ENCODE measurements at regions not wholly inside any gene's neighbourhood (a gene's known extent, or its start where the extent isn't known, plus 50 kb on each side); places are given as distances from the start of the nearest gene placed in this dataset.
"Not testable (repeated sequence)": the region's sequence is repeated elsewhere in the genome, so short reads cannot be mapped to it uniquely, and the experiment has no call there.

DNA sequence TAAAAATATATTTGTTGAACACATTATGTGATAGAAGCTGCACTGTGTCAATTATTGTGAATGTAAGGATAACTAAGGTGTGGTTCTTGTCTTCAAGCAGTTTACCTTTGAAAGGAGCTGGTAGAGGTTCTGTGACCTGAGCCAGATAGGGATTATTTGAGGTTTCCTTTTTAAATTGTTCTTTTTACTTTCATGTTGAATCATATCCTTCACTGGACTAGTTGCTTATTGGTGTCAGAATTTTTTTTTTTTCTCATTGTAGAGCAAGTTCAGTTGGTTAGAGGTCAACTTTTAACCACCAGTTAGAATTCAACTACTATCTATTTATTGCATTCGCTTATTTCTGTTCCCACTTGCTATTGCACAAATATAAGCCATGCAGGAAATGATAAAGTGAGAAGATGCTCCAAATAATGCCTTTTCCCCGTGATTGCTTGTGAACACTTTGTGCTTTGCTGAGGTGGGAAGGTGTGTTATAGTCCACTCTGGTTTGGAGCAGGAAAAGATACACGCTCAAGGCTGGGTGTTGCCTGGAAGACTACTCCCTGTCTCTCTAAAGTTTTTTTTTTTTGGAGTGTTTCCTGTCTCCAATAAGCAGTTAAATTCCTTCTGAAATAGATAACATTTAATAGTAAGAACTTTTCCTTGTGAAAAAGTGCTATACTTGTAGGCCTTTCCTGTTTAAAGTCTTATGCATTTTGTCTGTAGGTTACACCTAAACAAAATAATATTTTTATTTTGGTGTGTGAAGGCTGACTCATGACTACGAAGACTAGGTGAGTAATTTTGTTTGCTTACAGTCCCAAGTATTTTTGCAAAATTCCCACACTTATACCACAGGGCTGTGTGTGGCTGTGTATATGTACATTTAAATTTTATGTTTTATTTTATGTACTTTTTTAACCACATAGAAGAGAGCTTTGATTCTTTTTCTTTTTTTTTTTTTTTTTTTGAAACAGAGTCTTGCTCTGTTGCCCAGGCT, 83.8 kb upstream of the LCORL start:
- no peak for DNase-seq

DNA sequence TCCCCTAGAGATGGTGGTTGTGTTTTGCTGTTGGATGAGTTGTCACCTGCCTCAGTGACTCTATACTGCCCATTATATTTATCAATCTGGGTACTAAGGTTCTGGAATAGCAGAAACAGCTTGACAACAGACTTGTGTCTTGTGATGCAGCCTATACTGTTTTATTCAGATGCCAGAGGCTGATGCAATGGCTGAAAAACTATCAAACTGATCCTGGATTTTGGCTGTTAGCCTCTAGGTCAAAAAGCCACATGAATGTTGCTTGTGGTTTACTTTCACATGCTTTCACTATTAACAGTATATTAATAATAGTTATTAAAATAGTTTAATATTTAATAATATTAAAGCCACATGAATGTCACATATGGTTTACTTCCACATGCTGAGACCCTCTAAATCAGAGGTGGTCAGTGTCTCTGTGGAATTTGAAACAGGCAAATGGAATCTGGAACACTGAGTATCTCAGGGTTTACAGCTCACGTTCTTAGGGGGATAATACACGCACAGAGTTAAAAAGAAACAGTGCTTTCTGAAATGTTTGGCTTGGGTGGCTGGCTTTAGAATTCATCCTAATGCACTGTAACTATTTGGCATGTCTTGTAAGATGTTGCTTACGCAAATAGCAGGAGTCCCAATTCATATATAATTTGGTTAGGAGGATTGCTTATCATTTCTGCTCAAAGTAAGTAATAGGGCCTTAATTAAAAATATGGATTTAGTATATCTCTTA, 82.5 kb upstream of the LCORL start:
- no peak for DNase-seq

DNA sequence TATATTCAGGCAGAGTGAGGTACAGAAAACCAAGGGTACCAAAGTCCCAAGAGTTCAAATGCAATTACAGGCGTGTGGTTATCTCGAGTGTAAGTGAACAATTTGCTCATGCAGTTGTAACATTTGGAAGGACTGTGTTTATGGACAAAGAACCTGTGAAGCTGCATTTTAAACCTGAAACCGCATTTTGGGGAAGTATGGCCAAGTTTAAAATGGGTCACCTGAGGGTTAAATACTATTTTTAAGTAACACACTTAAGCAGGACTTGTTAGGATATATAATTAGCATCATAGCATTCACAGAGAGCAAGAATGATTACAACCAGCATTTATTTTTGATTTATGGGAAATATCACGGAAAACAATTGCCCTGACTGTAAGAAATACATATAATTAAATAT, 79.1 kb upstream of the LCORL start:
- no peak for DNase-seq

DNA sequence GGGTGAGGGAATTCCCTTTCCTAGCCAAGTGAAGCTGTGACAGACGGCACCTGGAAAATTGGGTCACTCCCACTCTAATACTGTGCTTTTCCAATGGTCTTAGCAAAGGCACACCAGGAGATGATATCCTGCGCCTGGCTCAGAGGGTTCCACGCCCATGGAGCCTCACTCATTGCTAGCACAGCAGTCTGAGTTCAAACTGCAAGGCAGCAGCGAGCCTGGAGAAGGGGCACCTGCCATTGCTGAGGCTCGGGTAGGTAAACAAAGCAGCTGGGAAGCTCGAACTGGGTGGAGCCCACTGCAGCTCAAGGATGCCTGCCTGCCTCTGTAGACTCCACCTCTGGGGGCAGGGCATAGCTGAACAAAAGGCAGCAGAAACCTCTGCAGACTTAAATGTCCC, 68.9 kb upstream of the LCORL start:
- DNase-seq, result not testable (repeated sequence)

DNA sequence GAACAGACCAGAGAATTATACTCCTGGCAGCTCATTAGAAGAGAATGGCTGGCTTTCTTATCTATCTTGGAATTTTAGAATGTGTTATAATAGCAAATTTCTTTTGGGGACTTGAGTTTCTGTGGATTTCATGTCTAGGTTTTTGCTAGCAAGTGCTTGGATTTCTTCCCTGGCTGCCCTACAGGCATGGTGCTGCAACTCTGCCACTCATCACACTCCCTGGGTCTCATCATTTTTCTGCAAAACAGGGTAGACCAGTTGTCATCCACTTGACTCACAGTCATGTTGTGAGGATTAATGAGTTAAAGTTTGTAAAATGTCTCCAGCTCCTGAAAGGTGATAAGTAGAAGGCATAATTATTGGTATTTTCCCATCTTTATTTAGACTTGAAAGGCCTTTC, 60.7 kb upstream of the LCORL start:
- DNase-seq, result no peak

DNA sequence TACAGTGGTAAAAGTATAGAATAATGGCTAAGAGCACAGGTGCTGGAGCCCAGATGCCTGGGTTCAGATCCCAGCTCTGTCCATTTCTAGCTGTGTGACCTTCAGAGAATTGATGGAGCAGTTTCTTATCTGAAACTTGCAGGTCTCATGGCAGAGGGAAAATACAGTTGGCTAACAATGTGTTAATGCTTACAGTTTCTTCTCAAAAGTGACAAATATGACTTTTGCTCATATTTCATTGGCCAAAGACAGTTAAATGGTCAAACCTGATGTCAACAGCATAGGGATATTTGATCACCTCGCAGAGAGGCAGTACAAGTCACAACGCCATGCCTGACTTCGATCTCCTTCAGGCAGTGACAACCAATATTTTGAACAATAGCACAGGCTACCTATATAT, 60.2 kb upstream of the LCORL start:
- no peak for DNase-seq

DNA sequence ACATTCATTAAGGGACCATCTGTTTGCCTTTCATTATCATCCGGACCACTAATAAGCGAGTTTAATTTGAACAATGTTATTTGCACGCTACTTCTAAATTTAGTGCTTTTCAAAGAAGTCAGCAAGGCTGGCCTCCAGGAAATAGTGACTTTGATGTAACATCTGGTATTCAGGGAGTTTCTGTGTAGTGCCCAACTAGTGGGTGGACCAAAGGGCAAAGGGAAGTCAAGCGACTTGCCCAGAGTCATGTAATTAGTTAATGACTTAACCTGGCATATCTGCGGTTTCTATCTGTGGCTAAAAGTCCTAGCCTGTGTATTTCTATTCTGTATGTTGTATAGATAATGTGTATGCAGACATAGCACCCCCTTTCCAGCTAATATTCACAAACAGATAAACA, 56.3 kb upstream of the LCORL start:
- no peak for DNase-seq

DNA sequence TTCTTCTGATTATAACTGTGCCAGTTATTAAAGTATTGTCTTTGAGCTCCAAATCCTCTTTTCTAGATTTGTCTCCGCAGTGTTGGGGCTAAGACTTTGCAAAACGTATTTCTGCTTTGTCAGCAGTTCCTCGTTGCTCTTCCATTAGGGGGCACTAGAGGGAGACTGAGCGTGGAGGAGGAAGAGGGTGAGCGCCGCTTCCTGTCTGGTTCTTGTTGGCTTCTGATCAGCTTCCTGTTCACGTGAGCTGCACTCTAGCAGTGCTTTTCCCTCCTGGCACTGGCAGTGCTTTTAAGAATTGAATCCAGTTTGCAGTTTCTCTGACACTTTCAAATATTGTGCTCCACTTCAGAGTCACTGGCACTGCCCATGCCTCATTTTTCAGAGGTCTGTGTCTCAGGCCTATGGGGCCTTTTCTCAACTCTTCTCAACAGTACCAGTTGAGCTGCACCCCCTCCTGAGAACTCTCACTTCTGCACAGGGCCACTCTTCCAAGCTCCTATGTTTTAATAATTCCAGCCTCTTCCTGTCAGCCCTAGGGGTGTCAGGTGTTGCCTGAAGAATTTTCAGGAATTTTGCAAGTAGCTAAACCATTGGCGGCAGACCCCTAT, 54.4 kb upstream of the LCORL start:
- no peak for DNase-seq

DNA sequence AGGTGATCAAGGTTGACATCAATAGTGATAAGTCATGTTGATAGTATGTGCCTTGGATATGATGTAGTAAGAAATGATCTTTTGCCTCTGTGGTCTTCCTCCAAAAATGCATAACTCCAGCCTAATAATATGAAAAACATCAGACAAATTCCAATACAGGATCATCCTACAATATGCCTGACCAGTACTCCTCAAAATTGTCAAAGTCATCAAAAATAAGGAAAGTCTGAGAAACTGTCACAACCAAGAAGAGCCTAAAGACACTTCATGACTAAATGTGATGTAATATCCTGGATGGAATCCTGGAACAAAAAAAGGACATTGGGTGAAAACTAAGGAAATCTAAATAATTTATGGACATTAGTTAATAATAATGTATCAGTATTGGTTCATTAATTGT, 50.3 kb upstream of the LCORL start:
- no peak for DNase-seq

Data from right hindlimb (tissue), 1 donor.